ENCODE measurements at regions not wholly inside any gene's neighbourhood (a gene's known extent, or its start where the extent isn't known, plus 50 kb on each side); places are given as distances from the start of the nearest gene placed in this dataset.

DNA sequence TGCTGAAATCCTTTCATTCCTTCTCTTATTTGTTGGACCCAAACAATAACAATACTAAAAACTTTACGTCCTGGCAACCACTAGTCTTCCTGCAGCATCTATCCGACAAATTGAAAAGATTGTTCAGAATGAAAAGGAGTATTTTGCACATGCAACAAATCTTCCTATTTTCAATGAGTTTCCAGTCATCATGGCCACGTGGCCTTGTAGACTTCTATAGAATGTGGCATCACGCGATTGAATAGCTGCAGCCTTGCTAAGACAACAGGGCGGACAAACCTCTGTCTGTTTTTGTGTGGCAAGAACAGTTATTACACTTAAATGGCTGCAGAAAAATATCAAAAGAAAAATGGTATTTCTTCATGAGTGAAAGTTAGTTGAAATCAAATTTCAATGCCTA, 297.9 kb upstream of the LCORL start:
- H3K27ac ChIP-seq (ENCODE audit: low read depth in 2 of 2, low read length in 1 of 2), result peak overlapping the region in 1 of 2 experiments; percentile 99; a peak in 2 of 4 replicates
- peak overlapping the region in 1 of 2 experiments; percentile 23; a peak in 1 of 4 replicates for H3K4me3 ChIP-seq (ENCODE audit: low read depth in 2 of 2, low read length in 1 of 2)
- no peaks in the 10 kb centered on the region for H3K27me3 ChIP-seq (ENCODE audit: insufficient read depth)
- DNase-seq, result peak; percentile 25
- 45% methylated on average over 6 of the region's 6 CpGs for WGBS (ENCODE audit: low lambda C conversion rate)
- no peaks in the 10 kb centered on the region for H3K9me2 ChIP-seq
- TF ChIP-seq EZH2phosphoT487 (IDR thresholded peaks at IDR 0.05; ENCODE audit: borderline replicate concordance, low read depth), result no peak
- H2AFZ ChIP-seq (ENCODE audit: low read depth), result no peak overlapping the region
- H3F3A ChIP-seq (replicated peaks; ENCODE audit: insufficient read depth), result no peaks in the 10 kb centered on the region
- ChIA-PET CTCF (interaction anchor here (0.8 to 1.2 kb wide), 4 partner anchors 14 to 397 kb away, joined by 3 read pairs; no protein-coding TSS in a partner anchor), POLR2A (interaction anchor here (0.8 to 1.9 kb wide), 2 partner anchors 297 to 300 kb away, joined by 3 to 5 read pairs; partner anchors contain the start of gene LCORL)
- H3K36me3 ChIP-seq (replicated peaks in 1 of 2; ENCODE audit: control insufficient read depth in 1 of 2, insufficient read depth in 2 of 2, low read length in 1 of 2), result no peaks in the 10 kb centered on the region
- H3K4me2 ChIP-seq, result no peak overlapping the region
- H3K9ac ChIP-seq, result no peak overlapping the region
- no peaks in the 10 kb centered on the region for H3K79me2 ChIP-seq (ENCODE audit: insufficient read depth)
- no peaks in the 10 kb centered on the region for H4K20me1 ChIP-seq (ENCODE audit: insufficient read depth)
- H3K4me1 ChIP-seq (ENCODE audit: control insufficient read depth in 1 of 2, insufficient read depth in 2 of 2, low read depth in 1 of 2, low read length in 1 of 2), result peaks cover 0 to 26% of the 10 kb centered on the region in 2 experiments; a peak in 2 of 4 replicates
- no peaks in the 10 kb centered on the region; the same call in 1 of the 2 replicates for H3K9me3 ChIP-seq

DNA sequence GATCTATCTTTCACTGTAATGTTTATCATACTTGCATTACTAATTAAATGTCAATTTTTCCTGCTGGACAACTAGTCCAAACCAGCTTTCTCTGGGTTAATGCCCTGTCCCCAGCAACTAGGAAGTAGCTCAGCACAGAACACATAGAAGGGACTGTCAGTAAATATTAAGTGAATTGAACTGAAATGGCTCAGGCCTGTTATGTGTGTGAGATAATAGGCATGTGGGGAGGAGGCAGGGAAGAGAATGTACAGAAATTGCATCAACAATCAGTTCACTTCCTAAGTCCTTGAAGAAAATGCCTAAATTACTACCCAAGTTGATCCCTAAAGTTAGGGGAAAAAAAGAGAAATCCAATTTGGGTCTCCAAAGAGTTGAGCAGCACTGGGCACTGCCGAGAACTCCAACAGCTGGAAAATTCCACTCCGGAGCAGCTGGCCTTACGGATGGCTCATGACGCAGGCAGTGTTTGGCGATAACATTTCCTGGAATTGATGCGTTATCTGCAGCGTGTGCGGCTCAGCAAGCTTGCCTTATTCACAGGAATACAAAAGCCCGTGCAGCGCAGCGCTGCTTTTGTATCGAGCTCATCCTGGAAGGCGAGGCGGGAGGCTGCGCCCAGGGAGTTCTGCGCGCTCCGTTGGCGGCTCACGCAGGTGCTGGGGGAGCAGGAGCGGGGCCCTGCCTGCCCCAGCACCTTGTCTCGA, 297.3 kb upstream of the LCORL start:
- no peak overlapping the region for H2AFZ ChIP-seq (ENCODE audit: low read depth)
- peak; percentile 80 for DNase-seq
- CTCF ChIA-PET, result interaction anchor here (0.7 to 1.2 kb wide), 5 partner anchors 15 to 396 kb away, joined by 3 read pairs; no protein-coding TSS in a partner anchor
- TF ChIP-seq CTCF (IDR thresholded peaks at IDR 0.05), result no peak
- no peak for TF ChIP-seq FOXM1 (IDR thresholded peaks at IDR 0.05; ENCODE audit: low read depth)
- TF ChIP-seq POLR2AphosphoS5 (IDR thresholded peaks at IDR 0.05; ENCODE audit: low read depth, low read length), result no peak
- TF ChIP-seq RFX5 (IDR thresholded peaks at IDR 0.05; ENCODE audit: low read length), result no peak
- no peak for TF ChIP-seq USF2 (IDR thresholded peaks at IDR 0.05; ENCODE audit: borderline replicate concordance, low read depth, low read length)
- no peak for TF ChIP-seq SMC3 (IDR thresholded peaks at IDR 0.05; ENCODE audit: low read depth, low read length)
- TF ChIP-seq FOXJ3 (CRISPR knock-in tag; IDR thresholded peaks at IDR 0.05), result peak; percentile 79; the same call in 1 of the 2 replicates
- no peak for TF ChIP-seq MAX (IDR thresholded peaks at IDR 0.05; ENCODE audit: low read depth)
- no peak for TF ChIP-seq MEF2A (IDR thresholded peaks at IDR 0.05; ENCODE audit: borderline replicate concordance, low read depth)
- no peak for TF ChIP-seq NRF1 (IDR thresholded peaks at IDR 0.05; ENCODE audit: low read depth, low read length)
- peak; percentile 95 for TF ChIP-seq GATA2 (CRISPR knock-in tag; IDR thresholded peaks at IDR 0.05)
- no peak for TF ChIP-seq RXRA (IDR thresholded peaks at IDR 0.05; ENCODE audit: borderline replicate concordance, low read depth)
- TF ChIP-seq NFIC (IDR thresholded peaks at IDR 0.05; ENCODE audit: borderline replicate concordance), result no peak
- TF ChIP-seq IRF3 (IDR thresholded peaks at IDR 0.05; ENCODE audit: low read depth, low read length), result no peak
- TF ChIP-seq JUND (IDR thresholded peaks at IDR 0.05), result no peak
- TF ChIP-seq, protein P1, sequence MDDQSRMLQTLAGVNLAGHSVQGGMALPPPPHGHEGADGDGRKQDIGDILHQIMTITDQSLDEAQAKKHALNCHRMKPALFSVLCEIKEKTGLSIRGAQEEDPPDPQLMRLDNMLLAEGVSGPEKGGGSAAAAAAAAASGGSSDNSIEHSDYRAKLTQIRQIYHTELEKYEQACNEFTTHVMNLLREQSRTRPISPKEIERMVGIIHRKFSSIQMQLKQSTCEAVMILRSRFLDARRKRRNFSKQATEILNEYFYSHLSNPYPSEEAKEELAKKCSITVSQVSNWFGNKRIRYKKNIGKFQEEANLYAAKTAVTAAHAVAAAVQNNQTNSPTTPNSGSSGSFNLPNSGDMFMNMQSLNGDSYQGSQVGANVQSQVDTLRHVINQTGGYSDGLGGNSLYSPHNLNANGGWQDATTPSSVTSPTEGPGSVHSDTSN (IDR thresholded peaks at IDR 0.05), result no peak
- TF ChIP-seq MXI1 (IDR thresholded peaks at IDR 0.05; ENCODE audit: low read depth, low read length), result peak; percentile 85
- no peak for TF ChIP-seq TAF1 (IDR thresholded peaks at IDR 0.05; ENCODE audit: borderline replicate concordance, low read depth, low read length)
- no peak for TF ChIP-seq ELF1 (IDR thresholded peaks at IDR 0.05)
- TF ChIP-seq GABPA (IDR thresholded peaks at IDR 0.05; ENCODE audit: low read depth), result no peak
- TF ChIP-seq FOSL2 (IDR thresholded peaks at IDR 0.05; ENCODE audit: borderline replicate concordance, low read depth), result no peak
- peak; percentile 43 for TF ChIP-seq RAD21 (IDR thresholded peaks at IDR 0.05; ENCODE audit: low read length)

More for the DNA sequence above, 297.3 kb upstream of the LCORL start:
- POLR2A ChIA-PET, result interaction anchor here (0.8 to 1.9 kb wide), 2 partner anchors 296 to 299 kb away, joined by 3 to 5 read pairs; partner anchors contain the start of gene LCORL
- H3K27ac ChIP-seq (ENCODE audit: low read depth in 2 of 2, low read length in 1 of 2), result peak overlapping the region; percentile 11 to 99; a peak in 3 of 4 replicates
- peak overlapping the region in 1 of 2 experiments; percentile 23; a peak in 1 of 4 replicates for H3K4me3 ChIP-seq (ENCODE audit: low read depth in 2 of 2, low read length in 1 of 2)
- H3K36me3 ChIP-seq (replicated peaks in 1 of 2; ENCODE audit: control insufficient read depth in 1 of 2, insufficient read depth in 2 of 2, low read length in 1 of 2), result no peaks in the 10 kb centered on the region
- H4K20me1 ChIP-seq (ENCODE audit: insufficient read depth), result no peaks in the 10 kb centered on the region
- WGBS (ENCODE audit: low lambda C conversion rate), result 12% methylated on average over 4 of the region's 22 CpGs
- no peaks in the 10 kb centered on the region for H3F3A ChIP-seq (replicated peaks; ENCODE audit: insufficient read depth)
- H3K4me2 ChIP-seq, result no peak overlapping the region
- H3K9me2 ChIP-seq, result no peaks in the 10 kb centered on the region
- peaks cover 0 to 26% of the 10 kb centered on the region in 2 experiments; a peak in 2 of 4 replicates for H3K4me1 ChIP-seq (ENCODE audit: control insufficient read depth in 1 of 2, insufficient read depth in 2 of 2, low read depth in 1 of 2, low read length in 1 of 2)
- H3K9me3 ChIP-seq, result no peaks in the 10 kb centered on the region; the same call in 1 of the 2 replicates
- H3K9ac ChIP-seq, result no peak overlapping the region
- no peaks in the 10 kb centered on the region for H3K79me2 ChIP-seq (ENCODE audit: insufficient read depth)
- H3K27me3 ChIP-seq (ENCODE audit: insufficient read depth), result no peaks in the 10 kb centered on the region

Measured in SK-N-SH (cell line).